Gastrocnemius medialis (tissue), 4 donors: ENCODE measurements at regions not wholly inside any gene's neighbourhood (a gene's known extent, or its start where the extent isn't known, plus 50 kb on each side); places are given as distances from the start of the nearest gene placed in this dataset.

ENCODE experiments used
- CTCF ChIP-seq, 5 experiments: fragments of 450-650 bp in 3 of 5; fragments of 200-600 bp in 2 of 5; sonication (generic) in 2 of 5; IDR thresholded peaks in 4 of 5; conservative IDR thresholded peaks in 1 of 5; 1 replicate in 4 of 5; 2 replicates in 1 of 5; pipeline ENCODE4 v1.5.1; 2016 to 2019; ENCODE audit warnings: antibody characterized with exemption in 5 of 5, mild to moderate bottlenecking in 3 of 5, moderate library complexity in 3 of 5
- POLR2A ChIP-seq, 2 donors: fragments of 450-650 bp; IDR thresholded peaks; one replicate each; pipeline ENCODE4 v1.6.1; 2017; ENCODE audit warnings: antibody characterized with exemption in 2 of 2, mild to moderate bottlenecking in 2 of 2, moderate library complexity in 2 of 2

- TF ChIP-seq CTCF (IDR thresholded peaks at IDR 0.05 in 4 of 5, conservative IDR thresholded peaks at IDR 0.05 in 1 of 5) (no peak), POLR2A (IDR thresholded peaks at IDR 0.05) (no peak)
Measured at GRCh38 chr5:67954351-67954750, 261.2 kb upstream of the PIK3R1 start.
